Activated T-cell treated with anti-CD3 and anti-CD28 coated beads, Interleukin-2, amount 50 U/mL, for 24 hours (primary cell): ENCODE measurements at regions not wholly inside any gene's neighbourhood (a gene's known extent, or its start where the extent isn't known, plus 50 kb on each side); places are given as distances from the start of the nearest gene placed in this dataset.

Experiments
- DNase-seq: peaks from one replicate; pipeline ENCODE4 v3.0.0-alpha.2; 2020
- H3K27ac Mint-ChIP-seq: 2 replicates; pipeline ENCODE4 v1.8.0; 2020; ENCODE audit warnings: mild to moderate bottlenecking, mixed read lengths
- H3K27me3 Mint-ChIP-seq: 2 replicates; pipeline ENCODE4 v1.8.0; 2020; ENCODE audit warnings: mixed read lengths
- H3K36me3 Mint-ChIP-seq: 2 replicates; pipeline ENCODE4 v1.8.0; 2020; ENCODE audit warnings: low read depth, mixed read lengths
- H3K4me1 Mint-ChIP-seq: 2 replicates; pipeline ENCODE4 v1.8.0; 2020; ENCODE audit warnings: low read depth, mixed read lengths
- H3K4me3 Mint-ChIP-seq: 2 replicates; pipeline ENCODE4 v1.8.0; 2020; ENCODE audit warnings: mild to moderate bottlenecking, moderate library complexity, mixed read lengths
- H3K9me3 Mint-ChIP-seq: 2 replicates; pipeline ENCODE4 v1.8.0; 2020; ENCODE audit warnings: mixed read lengths

DNA sequence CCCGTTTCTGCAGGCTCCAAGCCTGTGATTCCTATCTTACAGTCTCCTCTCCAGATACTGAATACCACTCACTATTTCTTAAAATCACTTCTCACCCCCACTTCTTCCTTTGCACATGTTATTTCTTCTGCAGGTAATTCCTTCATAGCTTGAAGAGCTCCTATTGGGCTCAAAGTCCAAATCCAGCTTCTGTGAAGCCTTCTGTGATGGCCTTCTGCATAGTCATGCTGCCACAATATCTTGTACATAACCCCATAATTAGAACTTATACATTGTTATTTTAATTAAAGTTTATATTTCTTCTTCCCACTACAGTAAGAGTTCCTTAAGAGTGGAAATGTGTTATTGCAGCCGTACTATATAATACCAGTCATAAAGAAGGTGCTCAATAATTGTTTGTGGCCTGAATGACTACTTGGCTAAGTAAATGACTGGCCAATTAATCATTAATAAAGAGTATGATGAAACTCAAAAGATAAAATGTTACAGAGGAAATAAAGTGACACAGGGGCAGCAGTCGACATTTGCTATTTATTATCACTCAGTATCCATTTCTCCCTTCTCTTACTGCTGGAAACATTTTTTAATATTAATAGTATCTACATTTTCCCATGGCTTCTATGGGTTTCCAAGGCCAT lies 886.6 kb downstream of the TTLL7 start:
- Mint-ChIP-seq H3K4me3 (no peak overlapping the region), H3K27ac (no peak overlapping the region), H3K4me1 (no peaks in the 10 kb centered on the region), H3K27me3 (no peaks in the 10 kb centered on the region), H3K9me3 (no peaks in the 10 kb centered on the region), H3K36me3 (no peaks in the 10 kb centered on the region)
- DNase-seq, result no peak

DNA sequence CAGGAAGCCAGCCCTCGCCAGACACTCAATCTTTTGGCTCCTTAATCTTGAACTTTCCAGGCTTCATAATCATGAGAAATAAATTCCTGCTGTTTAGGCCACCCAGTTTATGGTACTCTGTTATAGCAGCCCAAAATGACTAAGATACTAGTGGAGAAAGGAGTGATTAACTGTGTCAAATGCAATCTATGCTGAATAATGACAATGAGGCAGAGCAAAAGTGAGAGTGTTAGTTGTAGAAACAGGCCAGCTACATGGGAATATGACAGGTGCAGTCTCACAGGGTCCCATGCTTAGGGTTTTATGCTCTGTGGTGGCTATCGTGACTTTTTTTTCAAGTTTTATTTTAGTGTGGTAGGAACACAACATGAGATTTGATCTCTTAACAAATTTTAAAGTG lies 888.8 kb downstream of the TTLL7 start:
- DNase-seq, result no peak
- no peak overlapping the region for H3K4me3 Mint-ChIP-seq
- no peaks in the 10 kb centered on the region for H3K9me3 Mint-ChIP-seq

DNA sequence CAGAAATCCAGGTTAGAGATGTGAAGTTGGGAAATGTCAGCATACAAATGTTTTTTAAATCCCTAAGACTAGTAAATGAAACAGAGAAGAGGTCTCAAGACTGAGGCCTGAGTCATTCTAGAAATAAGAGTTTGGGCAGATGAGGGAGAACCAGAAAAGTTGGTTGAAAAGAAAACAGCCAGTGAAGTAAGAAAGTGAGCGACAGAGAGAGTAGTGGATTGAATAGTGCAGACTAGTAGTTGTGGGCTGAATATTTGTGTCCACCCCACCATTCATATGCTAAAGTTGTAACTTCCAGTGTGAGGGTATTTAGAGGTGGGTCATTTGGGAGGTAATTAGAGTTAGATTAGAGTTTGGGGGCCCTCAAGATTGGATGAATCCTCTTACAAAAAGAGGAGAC lies 889.2 kb downstream of the TTLL7 start:
- Mint-ChIP-seq H3K4me1 (no peaks in the 10 kb centered on the region), H3K4me3 (no peak overlapping the region), H3K36me3 (no peaks in the 10 kb centered on the region), H3K9me3 (no peaks in the 10 kb centered on the region), H3K27me3 (no peaks in the 10 kb centered on the region), H3K27ac (no peak overlapping the region)
- no peak for DNase-seq

More for the DNA sequence above, 888.8 kb downstream of the TTLL7 start:
- Mint-ChIP-seq H3K27ac (no peak overlapping the region), H3K4me1 (no peaks in the 10 kb centered on the region), H3K27me3 (no peaks in the 10 kb centered on the region), H3K36me3 (no peaks in the 10 kb centered on the region)

DNA sequence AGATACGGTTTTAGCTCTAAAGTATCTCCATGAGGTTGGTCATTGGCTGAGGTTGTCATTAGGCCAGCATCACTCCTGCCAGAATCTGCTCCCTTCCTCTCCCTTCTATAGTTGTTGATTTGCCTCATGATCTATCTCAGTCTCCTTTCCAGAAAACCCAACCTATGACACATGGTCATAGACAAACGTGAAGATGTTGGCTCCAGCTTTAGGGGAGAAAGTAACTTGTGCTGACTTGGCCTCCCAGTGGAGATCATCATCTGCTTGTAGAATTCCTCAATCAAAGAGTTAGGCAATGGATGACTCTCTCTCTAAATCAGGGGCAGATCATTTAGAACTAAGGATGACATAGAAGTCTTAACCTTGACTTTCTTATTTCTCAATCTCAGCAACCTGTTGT lies 894.4 kb downstream of the TTLL7 start:
- Mint-ChIP-seq H3K36me3 (no peaks in the 10 kb centered on the region), H3K27ac (no peak overlapping the region)
- DNase-seq, result no peak

DNA sequence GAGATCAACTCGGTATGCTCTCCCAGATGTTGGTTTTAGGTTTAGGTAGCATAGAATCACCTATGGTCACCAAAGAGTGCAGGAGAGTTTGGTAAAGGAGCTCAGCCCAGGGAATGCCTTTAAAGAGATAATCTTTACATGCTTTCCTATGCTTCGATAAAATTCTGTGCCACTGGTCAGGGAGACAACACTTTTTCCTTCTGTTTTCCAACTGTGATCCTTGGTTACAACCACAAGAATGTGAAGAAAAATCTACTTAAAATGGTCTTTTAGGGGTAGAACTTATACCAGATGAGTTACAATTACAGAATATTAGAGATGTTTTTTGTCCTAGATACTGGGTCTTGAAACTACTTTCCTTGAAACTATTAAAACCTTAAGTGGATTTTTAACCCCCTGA lies 895.6 kb downstream of the TTLL7 start:
- no peak for DNase-seq
- Mint-ChIP-seq H3K27ac (no peak overlapping the region), H3K9me3 (no peaks in the 10 kb centered on the region), H3K27me3 (no peaks in the 10 kb centered on the region), H3K36me3 (no peaks in the 10 kb centered on the region), H3K4me3 (no peak overlapping the region), H3K4me1 (no peaks in the 10 kb centered on the region)

More for the DNA sequence above, 894.4 kb downstream of the TTLL7 start:
- H3K27me3 Mint-ChIP-seq, result no peaks in the 10 kb centered on the region
- H3K4me3 Mint-ChIP-seq, result no peak overlapping the region
- H3K9me3 Mint-ChIP-seq, result no peaks in the 10 kb centered on the region
- H3K4me1 Mint-ChIP-seq, result no peaks in the 10 kb centered on the region

DNA sequence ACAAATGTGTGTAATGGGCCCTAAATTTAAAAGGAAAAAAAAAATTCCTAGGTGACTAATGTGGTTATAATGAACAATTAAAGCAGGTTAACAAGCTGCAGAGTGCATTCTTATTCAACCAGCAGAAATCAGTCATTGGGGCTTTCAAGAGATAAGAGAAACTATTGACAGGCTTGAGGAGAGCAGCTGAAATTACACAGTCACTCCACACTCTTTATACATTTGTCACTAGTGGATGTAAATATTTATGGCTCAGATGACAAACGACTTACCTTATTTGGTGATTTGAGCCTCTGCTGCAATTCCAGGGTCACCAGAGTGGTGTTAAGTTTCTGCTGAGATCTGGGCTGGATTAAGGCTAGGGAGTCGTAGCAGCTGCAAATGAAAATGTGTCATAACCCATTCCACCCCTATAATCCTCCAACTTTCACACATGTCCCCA lies 896.3 kb downstream of the TTLL7 start:
- Mint-ChIP-seq H3K9me3 (no peaks in the 10 kb centered on the region), H3K36me3 (no peaks in the 10 kb centered on the region), H3K4me3 (no peak overlapping the region), H3K27me3 (no peaks in the 10 kb centered on the region), H3K27ac (no peak overlapping the region), H3K4me1 (no peaks in the 10 kb centered on the region)
- no peak for DNase-seq

DNA sequence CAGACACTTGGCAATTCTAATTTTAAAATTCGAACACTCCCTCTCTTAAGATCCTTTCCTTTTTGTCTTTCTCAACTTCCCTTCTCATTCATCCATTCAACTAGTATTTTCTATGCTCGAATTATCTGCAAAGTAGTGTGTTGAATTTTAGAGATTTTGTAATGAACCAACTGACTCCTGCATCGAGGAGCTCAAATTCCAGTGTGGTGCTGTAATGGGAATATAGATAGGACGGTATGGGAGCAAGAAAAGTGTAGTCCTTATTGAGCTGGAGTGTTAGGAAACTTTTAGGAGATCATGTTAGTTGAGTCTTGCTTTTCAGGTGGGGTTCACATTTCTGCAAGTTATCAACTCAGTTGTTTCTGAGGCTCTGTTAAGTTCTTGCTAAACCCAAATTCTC lies 897.5 kb downstream of the TTLL7 start:
- no peak for DNase-seq
- H3K4me1 Mint-ChIP-seq, result no peaks in the 10 kb centered on the region
- H3K36me3 Mint-ChIP-seq, result no peaks in the 10 kb centered on the region
- H3K4me3 Mint-ChIP-seq, result no peak overlapping the region
- no peaks in the 10 kb centered on the region for H3K9me3 Mint-ChIP-seq
- no peaks in the 10 kb centered on the region for H3K27me3 Mint-ChIP-seq
- H3K27ac Mint-ChIP-seq, result no peak overlapping the region

DNA sequence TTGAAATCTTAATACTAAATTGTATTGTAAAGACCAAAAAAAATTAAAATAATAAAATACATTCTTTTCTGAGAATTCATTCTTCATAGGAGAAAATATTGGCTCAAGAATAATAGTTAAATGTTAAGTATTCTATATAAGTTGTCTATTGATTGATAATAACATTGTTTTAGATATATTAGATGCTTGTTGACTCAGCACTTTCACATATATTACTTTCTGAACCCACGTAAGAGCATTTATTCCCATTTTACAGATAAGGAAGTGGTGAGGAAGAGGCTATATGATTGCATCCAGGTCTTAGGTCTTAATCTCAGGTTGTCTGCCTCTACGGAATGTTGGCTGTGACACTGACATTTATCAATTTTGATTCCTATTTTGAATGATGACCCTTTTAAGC lies 898.8 kb downstream of the TTLL7 start:
- no peak overlapping the region for H3K27ac Mint-ChIP-seq
- no peaks in the 10 kb centered on the region for H3K9me3 Mint-ChIP-seq
- DNase-seq, result no peak
- no peaks in the 10 kb centered on the region for H3K27me3 Mint-ChIP-seq
- H3K4me1 Mint-ChIP-seq, result no peaks in the 10 kb centered on the region
- H3K4me3 Mint-ChIP-seq, result no peak overlapping the region
- H3K36me3 Mint-ChIP-seq, result no peaks in the 10 kb centered on the region

DNA sequence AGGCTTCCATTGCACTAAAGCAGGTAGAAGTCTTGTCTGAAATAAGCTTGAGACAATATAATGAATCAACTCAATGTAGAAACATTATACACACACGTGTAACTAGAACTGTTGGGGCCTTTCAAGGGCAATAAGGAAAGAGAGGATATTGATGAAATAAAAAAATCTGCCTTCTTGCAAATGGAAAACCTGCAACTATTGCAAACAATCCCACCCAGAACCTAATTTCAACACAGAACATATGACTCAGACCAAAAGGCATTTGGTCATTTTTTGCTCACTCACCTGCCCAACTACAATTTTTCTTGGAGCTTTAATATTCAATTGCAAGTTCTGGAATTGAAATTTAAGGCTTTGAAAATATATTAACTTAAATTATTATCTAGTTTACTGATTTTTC lies 900.1 kb downstream of the TTLL7 start:
- Mint-ChIP-seq H3K4me3 (no peak overlapping the region), H3K4me1 (no peaks in the 10 kb centered on the region), H3K36me3 (no peaks in the 10 kb centered on the region), H3K27me3 (no peaks in the 10 kb centered on the region), H3K9me3 (no peaks in the 10 kb centered on the region), H3K27ac (no peak overlapping the region)
- no peak for DNase-seq

DNA sequence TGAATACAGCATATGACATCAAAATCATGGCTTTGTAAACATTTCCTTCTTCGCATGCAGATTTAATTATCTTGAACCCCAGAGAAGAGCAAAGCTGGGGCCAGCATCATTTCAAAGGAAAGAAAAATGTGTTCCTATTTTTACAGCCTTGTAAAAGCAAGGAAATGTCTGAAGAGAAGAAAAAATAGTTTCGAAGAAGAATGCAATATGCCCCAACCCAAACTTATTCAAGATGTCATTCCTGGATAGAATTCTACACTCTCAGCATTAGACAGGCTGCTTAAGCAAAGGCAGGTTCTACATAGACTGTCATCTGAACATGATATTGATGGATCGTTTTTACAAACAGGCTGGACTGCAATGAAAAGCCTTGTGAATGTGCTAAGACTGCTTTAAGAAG lies 900.8 kb downstream of the TTLL7 start:
- Mint-ChIP-seq H3K36me3 (no peaks in the 10 kb centered on the region), H3K4me1 (no peaks in the 10 kb centered on the region), H3K27ac (no peak overlapping the region), H3K4me3 (no peak overlapping the region), H3K27me3 (no peaks in the 10 kb centered on the region), H3K9me3 (no peaks in the 10 kb centered on the region)
- no peak for DNase-seq

DNA sequence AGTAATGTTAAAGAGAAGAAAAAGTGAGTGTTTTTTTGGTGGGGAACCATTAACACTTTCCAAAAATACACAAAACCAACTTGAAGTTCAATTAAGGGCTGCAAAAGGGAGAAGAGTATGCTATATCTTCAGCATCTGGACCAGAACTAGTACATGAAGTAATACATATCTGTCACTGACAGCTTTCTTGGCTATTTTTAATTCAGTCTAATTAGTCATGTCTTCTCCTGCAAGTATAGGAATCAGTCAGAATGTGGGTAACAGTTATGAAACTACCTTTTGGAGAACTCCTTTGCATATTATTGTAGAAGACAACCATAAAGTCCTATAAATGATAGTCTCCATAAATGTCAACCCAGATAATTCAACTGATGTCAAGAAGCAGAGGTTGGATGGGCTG lies 901.2 kb downstream of the TTLL7 start:
- Mint-ChIP-seq H3K4me3 (no peak overlapping the region), H3K9me3 (no peaks in the 10 kb centered on the region), H3K36me3 (no peaks in the 10 kb centered on the region), H3K4me1 (no peaks in the 10 kb centered on the region), H3K27ac (no peak overlapping the region), H3K27me3 (no peaks in the 10 kb centered on the region)
- no peak for DNase-seq

DNA sequence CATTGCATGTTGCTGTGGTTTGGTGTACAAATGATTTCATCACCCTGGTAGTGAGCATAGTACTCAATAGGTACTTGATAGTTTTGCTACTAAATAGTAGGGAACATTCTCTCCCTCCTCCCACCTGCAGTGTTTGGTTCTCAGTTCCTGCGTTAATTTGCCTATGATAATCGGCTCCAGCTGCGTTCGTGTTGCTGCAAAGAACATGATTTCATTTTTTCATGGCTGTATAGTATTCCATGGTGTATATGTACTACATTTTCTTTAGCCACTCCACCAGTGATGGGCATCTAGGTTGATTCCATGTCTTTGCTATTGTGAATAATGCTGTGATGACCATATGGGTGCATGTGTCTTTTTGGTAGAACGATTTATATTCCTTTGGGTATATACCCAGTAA lies 903.4 kb downstream of the TTLL7 start:
- H3K4me3 Mint-ChIP-seq, result no peak overlapping the region
- H3K27ac Mint-ChIP-seq, result no peak overlapping the region
- H3K36me3 Mint-ChIP-seq, result no peaks in the 10 kb centered on the region
- no peaks in the 10 kb centered on the region for H3K27me3 Mint-ChIP-seq
- H3K9me3 Mint-ChIP-seq, result no peaks in the 10 kb centered on the region
- no peaks in the 10 kb centered on the region for H3K4me1 Mint-ChIP-seq
- DNase-seq, result no peak

DNA sequence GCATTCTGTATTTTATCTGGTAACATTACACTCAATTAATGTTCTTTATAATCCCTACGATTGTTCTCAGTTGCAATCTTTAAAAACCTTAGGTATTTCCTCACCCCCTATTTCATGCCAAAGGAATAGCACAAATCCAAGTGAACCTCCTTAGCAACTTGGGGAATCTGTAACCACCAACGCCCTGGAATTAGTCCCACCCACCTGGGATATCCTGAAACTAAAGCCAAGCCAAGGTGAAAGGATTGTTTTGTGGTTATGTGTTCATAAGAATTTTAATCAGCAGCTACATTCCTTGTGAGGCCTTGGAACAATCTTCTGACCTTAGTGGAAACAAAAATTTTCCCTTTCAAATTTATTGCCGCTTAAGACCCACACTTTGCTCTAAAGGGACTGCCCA lies 908.7 kb downstream of the TTLL7 start:
- DNase-seq, result no peak
- no peaks in the 10 kb centered on the region for H3K36me3 Mint-ChIP-seq
- no peak overlapping the region for H3K4me3 Mint-ChIP-seq
- H3K27me3 Mint-ChIP-seq, result no peaks in the 10 kb centered on the region
- no peak overlapping the region for H3K27ac Mint-ChIP-seq
- no peaks in the 10 kb centered on the region for H3K4me1 Mint-ChIP-seq
- no peaks in the 10 kb centered on the region for H3K9me3 Mint-ChIP-seq

DNA sequence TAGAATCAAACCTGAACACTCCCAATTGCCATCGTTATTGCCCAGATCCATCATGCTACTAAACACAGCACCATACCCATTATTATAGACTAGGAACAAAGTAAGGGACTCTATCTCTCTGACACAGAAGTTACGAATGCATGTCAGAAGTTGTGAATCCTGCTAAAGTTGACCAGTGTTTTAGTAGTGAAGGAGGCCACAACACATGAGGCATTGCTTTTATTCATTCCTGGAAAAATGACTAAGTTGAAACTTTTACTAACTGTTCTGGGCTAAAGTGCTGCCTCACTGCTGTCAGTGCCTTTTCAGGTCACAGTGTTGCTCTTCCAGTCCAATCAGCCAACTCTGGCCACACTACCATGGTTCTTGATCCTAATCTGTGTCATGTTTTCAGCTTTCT lies 911.1 kb downstream of the TTLL7 start:
- Mint-ChIP-seq H3K36me3 (no peaks in the 10 kb centered on the region), H3K9me3 (no peaks in the 10 kb centered on the region), H3K4me1 (no peaks in the 10 kb centered on the region), H3K27ac (no peak overlapping the region), H3K4me3 (no peak overlapping the region), H3K27me3 (no peaks in the 10 kb centered on the region)
- DNase-seq, result no peak

DNA sequence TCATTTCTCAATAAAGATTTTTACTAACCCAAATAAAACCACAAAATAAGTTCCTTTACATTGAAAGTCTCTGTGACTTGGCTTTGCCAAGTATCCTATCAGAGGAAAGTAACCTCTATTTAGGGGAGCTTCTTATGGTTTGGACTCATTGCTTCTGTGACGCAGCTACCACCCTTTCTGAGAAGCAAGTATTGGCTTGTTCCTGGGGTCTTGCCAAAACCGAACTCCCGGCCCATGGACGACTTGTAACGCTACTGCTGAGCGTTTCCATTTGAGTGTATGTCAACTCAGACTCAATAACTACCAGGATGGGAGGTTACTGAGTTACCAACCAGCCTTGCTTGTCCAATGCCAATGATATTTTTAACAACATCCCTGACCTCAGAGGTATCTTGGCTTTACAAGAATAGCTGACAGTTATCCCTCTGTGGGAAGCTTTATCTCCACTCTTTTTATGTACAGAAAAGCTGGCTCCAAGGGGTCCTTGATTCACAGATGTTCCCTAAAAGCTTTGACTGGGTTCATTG lies 911.9 kb downstream of the TTLL7 start:
- H3K4me3 Mint-ChIP-seq, result no peak overlapping the region
- H3K27ac Mint-ChIP-seq, result no peak overlapping the region
- no peaks in the 10 kb centered on the region for H3K36me3 Mint-ChIP-seq
- no peaks in the 10 kb centered on the region for H3K27me3 Mint-ChIP-seq
- DNase-seq, result no peak
- H3K4me1 Mint-ChIP-seq, result no peaks in the 10 kb centered on the region
- no peaks in the 10 kb centered on the region for H3K9me3 Mint-ChIP-seq

DNA sequence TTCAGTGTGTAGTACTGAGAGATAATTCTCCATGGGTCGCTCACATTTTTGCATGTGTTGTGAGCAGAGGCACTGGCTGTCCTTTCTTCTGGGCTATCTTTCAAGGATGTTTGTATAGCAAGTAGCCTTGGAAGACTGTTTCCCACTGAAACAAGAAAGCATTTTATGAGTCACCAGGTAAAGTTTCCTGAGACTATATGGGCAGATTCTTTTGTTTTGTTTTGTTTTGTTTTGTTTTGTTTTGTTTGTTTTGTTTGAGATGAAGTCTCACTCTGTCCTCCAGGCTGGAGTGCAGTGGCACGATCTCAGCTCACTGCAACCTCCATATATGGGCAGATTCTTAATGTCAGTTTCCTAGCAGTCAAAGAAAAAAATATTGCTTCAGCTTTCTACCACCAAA lies 912.6 kb downstream of the TTLL7 start:
- H3K27me3 Mint-ChIP-seq, result no peaks in the 10 kb centered on the region
- H3K9me3 Mint-ChIP-seq, result no peaks in the 10 kb centered on the region
- H3K4me3 Mint-ChIP-seq, result no peak overlapping the region
- no peaks in the 10 kb centered on the region for H3K36me3 Mint-ChIP-seq
- H3K4me1 Mint-ChIP-seq, result no peaks in the 10 kb centered on the region
- H3K27ac Mint-ChIP-seq, result no peak overlapping the region
- no peak for DNase-seq
